ENCODE measurements at regions not wholly inside any gene's neighbourhood (a gene's known extent, or its start where the extent isn't known, plus 50 kb on each side); places are given as distances from the start of the nearest gene placed in this dataset.

- H3K27me3 Mint-ChIP-seq: peaks cover 6% of the 10 kb centered on the region
- no peak overlapping the region for H3K27ac Mint-ChIP-seq
- no peak for TF ChIP-seq CTCF (conservative IDR thresholded peaks at IDR 0.05)
- no peak overlapping the region for H3K4me3 Mint-ChIP-seq
- H3K9me3 Mint-ChIP-seq: no peaks in the 10 kb centered on the region
- no peaks in the 10 kb centered on the region for H3K4me1 Mint-ChIP-seq (ENCODE audit: unreplicated experiment)
- no peaks in the 10 kb centered on the region for H3K36me3 Mint-ChIP-seq
- no peak for DNase-seq (ENCODE audit: extremely low spot score, unreplicated experiment)
Measured at GRCh38 chr7:35386816-35387706, 133.2 kb upstream of the TBX20 start.

GRCh38 chr7:35386082-35386815, 132.3 kb upstream of the TBX20 start:
- DNase-seq (ENCODE audit: extremely low spot score, unreplicated experiment): no peak
- H3K27ac Mint-ChIP-seq: no peak overlapping the region
- no peaks in the 10 kb centered on the region for H3K4me1 Mint-ChIP-seq (ENCODE audit: unreplicated experiment)
- H3K36me3 Mint-ChIP-seq: no peaks in the 10 kb centered on the region
- TF ChIP-seq CTCF (conservative IDR thresholded peaks at IDR 0.05): no peak
- H3K4me3 Mint-ChIP-seq: no peak overlapping the region
- no peaks in the 10 kb centered on the region for H3K9me3 Mint-ChIP-seq
- H3K27me3 Mint-ChIP-seq: peaks cover 6% of the 10 kb centered on the region

- no peak overlapping the region for H3K27ac Mint-ChIP-seq
- no peaks in the 10 kb centered on the region for H3K36me3 Mint-ChIP-seq
- no peak for TF ChIP-seq CTCF (conservative IDR thresholded peaks at IDR 0.05)
- H3K27me3 Mint-ChIP-seq: peaks cover 6% of the 10 kb centered on the region
- DNase-seq (ENCODE audit: extremely low spot score, unreplicated experiment): no peak
- no peaks in the 10 kb centered on the region for H3K9me3 Mint-ChIP-seq
- H3K4me1 Mint-ChIP-seq (ENCODE audit: unreplicated experiment): no peaks in the 10 kb centered on the region
- H3K4me3 Mint-ChIP-seq: no peak overlapping the region
Measured at GRCh38 chr7:35384761-35385700, 131.1 kb upstream of the TBX20 start.

- no peak for DNase-seq (ENCODE audit: extremely low spot score, unreplicated experiment)
- H3K36me3 Mint-ChIP-seq: no peaks in the 10 kb centered on the region
Measured at GRCh38 chr7:35380739-35381224, 126.9 kb upstream of the TBX20 start.

More at GRCh38 chr7:35380739-35381224, 126.9 kb upstream of the TBX20 start:
- Mint-ChIP-seq H3K4me1 (ENCODE audit: unreplicated experiment) (no peaks in the 10 kb centered on the region), H3K27ac (no peak overlapping the region), H3K27me3 (peaks cover 6% of the 10 kb centered on the region), H3K9me3 (no peaks in the 10 kb centered on the region), H3K4me3 (no peak overlapping the region)
- TF ChIP-seq CTCF (conservative IDR thresholded peaks at IDR 0.05): no peak

All from type B pancreatic cell (in vitro differentiated cells).